SW480 (cell line): ENCODE measurements at regions not wholly inside any gene's neighbourhood (a gene's known extent, or its start where the extent isn't known, plus 50 kb on each side); places are given as distances from the start of the nearest gene placed in this dataset.
A peak's percentile ranks its signal among the peaks of the same experiment; 100 is the strongest.
"Not testable (repeated sequence)": the region's sequence is repeated elsewhere in the genome, so short reads cannot be mapped to it uniquely, and the experiment has no call there.

ENCODE experiments used
- DNase-seq: peaks from one replicate; pipeline ENCODE4 v3.0.0-alpha.2; 2016; ENCODE audit warnings: low spot score

- no peak for DNase-seq
These were observed 348.3 kb upstream of the DSEL start for GRCh38 chr18:67864677-67865340.

- no peak for DNase-seq
These were observed 345.5 kb upstream of the DSEL start for GRCh38 chr18:67862069-67862468.

- DNase-seq = no peak
These were observed 337.8 kb upstream of the DSEL start for GRCh38 chr18:67854340-67854739.

GRCh38 chr18:67846422-67847098 lies 330.0 kb upstream of the DSEL start:
- no peak for DNase-seq

- DNase-seq = no peak
These were observed 328.5 kb upstream of the DSEL start for GRCh38 chr18:67845035-67845434.

- no peak for DNase-seq
These were observed 323.9 kb upstream of the DSEL start for GRCh38 chr18:67840379-67840778.

GRCh38 chr18:67818432-67818831 lies 301.9 kb upstream of the DSEL start:
- no peak for DNase-seq

GRCh38 chr18:67815280-67815679 lies 298.8 kb upstream of the DSEL start:
- no peak for DNase-seq

- DNase-seq = no peak
These were observed 297.0 kb upstream of the DSEL start for GRCh38 chr18:67813380-67814028.

GRCh38 chr18:67805261-67805660 lies 288.7 kb upstream of the DSEL start:
- DNase-seq = no peak

GRCh38 chr18:67794521-67794920 lies 278.0 kb upstream of the DSEL start:
- no peak for DNase-seq

- no peak for DNase-seq
These were observed 274.0 kb upstream of the DSEL start for GRCh38 chr18:67790527-67790926.

GRCh38 chr18:67789165-67789545 lies 272.6 kb upstream of the DSEL start:
- no peak for DNase-seq

GRCh38 chr18:67788310-67789164 lies 272.0 kb upstream of the DSEL start:
- DNase-seq = no peak

GRCh38 chr18:67783196-67783946 lies 266.9 kb upstream of the DSEL start:
- DNase-seq = peak; percentile 63

GRCh38 chr18:67778016-67778415 lies 261.5 kb upstream of the DSEL start:
- DNase-seq = no peak

- DNase-seq = no peak
These were observed 260.4 kb upstream of the DSEL start for GRCh38 chr18:67776929-67777328.

GRCh38 chr18:67771271-67771670 lies 254.8 kb upstream of the DSEL start:
- peak; percentile 7 for DNase-seq

- DNase-seq = no peak
These were observed 254.0 kb upstream of the DSEL start for GRCh38 chr18:67770520-67770919.

- no peak for DNase-seq
These were observed 250.4 kb upstream of the DSEL start for GRCh38 chr18:67766930-67767329.

- not testable (repeated sequence) for DNase-seq
These were observed 235.7 kb upstream of the DSEL start for GRCh38 chr18:67752211-67752610.

- DNase-seq = no peak
These were observed 226.4 kb upstream of the DSEL start for GRCh38 chr18:67742954-67743353.
